ENCODE measurements at regions not wholly inside any gene's neighbourhood (a gene's known extent, or its start where the extent isn't known, plus 50 kb on each side); places are given as distances from the start of the nearest gene placed in this dataset.

DNA sequence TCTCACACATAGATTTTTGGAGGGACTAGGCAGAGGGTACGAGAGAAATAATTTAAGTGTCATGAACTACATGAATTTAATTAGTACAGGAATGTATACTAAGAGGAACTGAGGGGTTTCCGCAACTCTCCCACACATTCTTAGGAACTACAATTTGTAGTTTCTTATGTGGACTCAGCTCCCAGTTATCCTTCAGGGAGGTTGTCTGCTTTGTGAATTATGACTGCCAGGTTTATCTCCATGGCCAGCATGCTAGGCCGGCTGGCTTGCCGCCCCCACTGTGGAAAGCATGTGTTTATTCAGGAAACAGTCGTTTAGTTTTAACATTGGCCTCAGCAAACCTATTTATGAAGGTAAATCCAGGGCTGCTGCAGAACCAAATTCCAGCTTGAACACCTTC lies 415.0 kb downstream of the KCTD16 start:
- Histone ChIP-seq H3K79me2 (ENCODE audit: low read length) (no peaks in the 10 kb centered on the region), H2AFZ (ENCODE audit: low read length) (no peak overlapping the region), H3K9me3 (ENCODE audit: low read length) (no peaks in the 10 kb centered on the region), H4K20me1 (ENCODE audit: insufficient read depth, low read depth, low read length) (no peaks in the 10 kb centered on the region), H3K4me1 (ENCODE audit: low read length) (no peaks in the 10 kb centered on the region), H3K9ac (ENCODE audit: low read length) (no peak overlapping the region), H3K4me2 (ENCODE audit: low read depth, low read length, poor library complexity, severe bottlenecking) (no peak overlapping the region), H3K4me3 (ENCODE audit: low read length) (no peak overlapping the region), H3K36me3 (ENCODE audit: insufficient read depth, low read length) (no peaks in the 10 kb centered on the region), H3K9me2 (replicated peaks; ENCODE audit: insufficient read depth, low read length) (no peaks in the 10 kb centered on the region), H3K27me3 (ENCODE audit: low read length) (no peaks in the 10 kb centered on the region), H3K27ac (ENCODE audit: low read length) (no peak overlapping the region)
- no peak for DNase-seq

DNA sequence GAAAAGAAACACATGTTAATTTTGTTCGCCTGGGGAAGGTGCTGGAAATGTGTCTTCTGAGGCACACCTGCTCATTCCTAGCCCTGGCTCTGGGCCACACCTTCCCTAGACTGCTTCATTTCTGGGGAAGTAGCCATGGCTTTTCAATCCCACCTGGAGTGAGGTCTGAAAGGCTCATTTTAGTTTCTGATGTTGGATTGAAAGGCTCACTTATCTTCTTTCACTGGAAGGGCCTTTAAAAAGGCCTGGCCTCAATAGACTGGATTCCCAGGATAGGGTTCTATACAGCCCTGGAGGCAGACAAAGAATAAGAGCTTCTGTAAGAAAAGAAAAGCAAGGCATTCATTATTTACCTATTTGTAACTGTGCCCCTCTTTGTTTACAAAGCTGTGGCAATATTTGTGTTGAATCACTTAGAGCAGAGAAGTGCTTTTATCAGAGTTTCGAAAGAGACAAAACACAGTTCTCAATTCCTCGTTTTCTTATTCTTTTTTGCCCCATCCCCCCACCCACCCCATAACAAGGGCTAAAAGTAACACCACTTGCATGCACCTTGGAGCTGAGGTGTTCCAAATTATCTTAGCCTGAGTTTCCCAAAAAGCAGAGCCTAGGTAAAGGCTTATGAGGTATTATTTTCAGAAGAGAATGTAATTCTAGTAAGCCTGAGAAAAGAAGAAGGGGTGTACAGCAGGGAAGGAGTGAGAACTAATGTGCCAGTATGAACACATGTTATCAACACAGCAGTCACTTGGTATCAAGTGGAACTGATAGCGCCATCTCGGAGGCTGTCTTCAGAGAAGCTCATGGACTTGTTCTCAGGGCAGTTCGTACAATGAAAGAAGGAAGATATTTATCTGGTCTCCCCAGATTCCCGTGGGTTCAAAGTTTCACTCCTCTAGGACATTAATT lies 413.1 kb downstream of the KCTD16 start:
- Histone ChIP-seq H3K36me3 (ENCODE audit: insufficient read depth, low read length) (no peaks in the 10 kb centered on the region), H2AFZ (ENCODE audit: low read length) (no peak overlapping the region), H3K9me3 (ENCODE audit: low read length) (no peaks in the 10 kb centered on the region), H3K4me3 (ENCODE audit: low read length) (no peak overlapping the region), H3K4me2 (ENCODE audit: low read depth, low read length, poor library complexity, severe bottlenecking) (no peak overlapping the region), H3K79me2 (ENCODE audit: low read length) (no peaks in the 10 kb centered on the region), H3K9me2 (replicated peaks; ENCODE audit: insufficient read depth, low read length) (no peaks in the 10 kb centered on the region), H4K20me1 (ENCODE audit: insufficient read depth, low read depth, low read length) (no peaks in the 10 kb centered on the region), H3K4me1 (ENCODE audit: low read length) (no peaks in the 10 kb centered on the region), H3K27me3 (ENCODE audit: low read length) (no peaks in the 10 kb centered on the region), H3K27ac (ENCODE audit: low read length) (no peak overlapping the region), H3K9ac (ENCODE audit: low read length) (no peak overlapping the region)
- DNase-seq = no peak

- H2AFZ ChIP-seq (ENCODE audit: low read length) = no peak overlapping the region
- no peaks in the 10 kb centered on the region for H3K36me3 ChIP-seq (ENCODE audit: insufficient read depth, low read length)
- no peaks in the 10 kb centered on the region for H4K20me1 ChIP-seq (ENCODE audit: insufficient read depth, low read depth, low read length)
- H3K9ac ChIP-seq (ENCODE audit: low read length) = no peak overlapping the region
- H3K79me2 ChIP-seq (ENCODE audit: low read length) = no peaks in the 10 kb centered on the region
- H3K27me3 ChIP-seq (ENCODE audit: low read length) = no peaks in the 10 kb centered on the region
- no peaks in the 10 kb centered on the region for H3K9me2 ChIP-seq (replicated peaks; ENCODE audit: insufficient read depth, low read length)
- H3K27ac ChIP-seq (ENCODE audit: low read length) = no peak overlapping the region
- no peaks in the 10 kb centered on the region for H3K4me1 ChIP-seq (ENCODE audit: low read length)
- H3K4me3 ChIP-seq (ENCODE audit: low read length) = no peak overlapping the region
- no peak for DNase-seq
- no peak overlapping the region for H3K4me2 ChIP-seq (ENCODE audit: low read depth, low read length, poor library complexity, severe bottlenecking)
- no peaks in the 10 kb centered on the region for H3K9me3 ChIP-seq (ENCODE audit: low read length)
Observed at GRCh38 chr5:144582066-144582465, 411.4 kb downstream of the KCTD16 start.

DNA sequence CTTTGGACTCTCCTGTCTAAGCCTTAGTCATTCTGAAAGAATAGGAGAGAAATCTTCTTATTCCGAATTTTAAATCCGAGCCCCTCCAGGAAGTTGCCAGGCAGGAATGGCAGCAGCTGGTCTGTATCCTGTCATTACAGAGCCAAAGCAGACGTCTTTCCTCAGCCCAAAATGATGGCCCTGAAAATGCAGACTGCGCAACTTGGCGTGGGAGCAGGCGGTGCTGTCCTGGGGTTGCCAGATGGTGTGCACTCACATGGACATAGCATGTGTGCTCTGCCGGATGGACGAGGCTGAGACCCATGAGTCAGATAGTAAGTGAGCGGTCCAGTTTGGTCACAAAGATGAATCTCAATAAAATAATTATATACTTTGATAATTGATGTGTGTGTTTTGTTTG lies 410.4 kb downstream of the KCTD16 start:
- Histone ChIP-seq H3K4me1 (ENCODE audit: low read length) (no peaks in the 10 kb centered on the region), H3K9me2 (replicated peaks; ENCODE audit: insufficient read depth, low read length) (no peaks in the 10 kb centered on the region), H2AFZ (ENCODE audit: low read length) (no peak overlapping the region), H3K9me3 (ENCODE audit: low read length) (no peaks in the 10 kb centered on the region), H3K79me2 (ENCODE audit: low read length) (no peaks in the 10 kb centered on the region), H3K36me3 (ENCODE audit: insufficient read depth, low read length) (no peaks in the 10 kb centered on the region), H3K27me3 (ENCODE audit: low read length) (no peaks in the 10 kb centered on the region), H3K4me3 (ENCODE audit: low read length) (no peak overlapping the region), H4K20me1 (ENCODE audit: insufficient read depth, low read depth, low read length) (no peaks in the 10 kb centered on the region), H3K9ac (ENCODE audit: low read length) (no peak overlapping the region), H3K27ac (ENCODE audit: low read length) (no peak overlapping the region), H3K4me2 (ENCODE audit: low read depth, low read length, poor library complexity, severe bottlenecking) (no peak overlapping the region)
- DNase-seq = no peak

- Histone ChIP-seq H3K9ac (ENCODE audit: low read length) (no peak overlapping the region), H2AFZ (ENCODE audit: low read length) (no peak overlapping the region), H3K4me1 (ENCODE audit: low read length) (no peaks in the 10 kb centered on the region), H3K36me3 (ENCODE audit: insufficient read depth, low read length) (no peaks in the 10 kb centered on the region), H3K9me2 (replicated peaks; ENCODE audit: insufficient read depth, low read length) (no peaks in the 10 kb centered on the region), H3K27me3 (ENCODE audit: low read length) (no peaks in the 10 kb centered on the region), H3K79me2 (ENCODE audit: low read length) (no peaks in the 10 kb centered on the region), H3K4me3 (ENCODE audit: low read length) (no peak overlapping the region), H4K20me1 (ENCODE audit: insufficient read depth, low read depth, low read length) (no peaks in the 10 kb centered on the region), H3K9me3 (ENCODE audit: low read length) (no peaks in the 10 kb centered on the region), H3K27ac (ENCODE audit: low read length) (no peak overlapping the region), H3K4me2 (ENCODE audit: low read depth, low read length, poor library complexity, severe bottlenecking) (no peak overlapping the region)
- DNase-seq = no peak
Observed at GRCh38 chr5:144577676-144578075, 407.0 kb downstream of the KCTD16 start.

DNA sequence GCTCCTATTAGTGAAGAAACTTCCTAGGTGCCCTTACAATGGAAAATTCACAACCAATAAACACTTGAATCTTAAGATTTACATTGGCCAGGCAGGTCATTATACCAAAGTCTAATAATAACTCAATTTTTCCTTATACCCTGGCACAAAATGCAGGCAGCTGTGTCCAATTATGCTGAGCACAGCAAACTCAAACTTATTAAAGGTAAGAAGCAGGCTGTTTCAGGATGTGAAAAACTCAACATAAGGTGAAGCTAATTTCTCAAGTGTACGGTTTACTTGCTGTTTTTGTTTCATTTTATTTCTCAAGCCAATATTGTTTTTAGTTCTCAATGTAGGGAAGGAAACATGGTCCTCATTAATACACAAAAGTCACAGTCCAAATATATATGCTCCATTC lies 405.1 kb downstream of the KCTD16 start:
- Histone ChIP-seq H3K4me3 (ENCODE audit: low read length) (no peak overlapping the region), H3K9me3 (ENCODE audit: low read length) (no peaks in the 10 kb centered on the region), H3K27ac (ENCODE audit: low read length) (no peak overlapping the region), H3K9me2 (replicated peaks; ENCODE audit: insufficient read depth, low read length) (no peaks in the 10 kb centered on the region), H3K4me1 (ENCODE audit: low read length) (no peaks in the 10 kb centered on the region), H2AFZ (ENCODE audit: low read length) (no peak overlapping the region), H4K20me1 (ENCODE audit: insufficient read depth, low read depth, low read length) (no peaks in the 10 kb centered on the region), H3K4me2 (ENCODE audit: low read depth, low read length, poor library complexity, severe bottlenecking) (no peak overlapping the region), H3K27me3 (ENCODE audit: low read length) (no peaks in the 10 kb centered on the region), H3K36me3 (ENCODE audit: insufficient read depth, low read length) (no peaks in the 10 kb centered on the region), H3K79me2 (ENCODE audit: low read length) (no peaks in the 10 kb centered on the region), H3K9ac (ENCODE audit: low read length) (no peak overlapping the region)
- DNase-seq = no peak

GRCh38 chr5:144567421-144567780 lies 396.7 kb downstream of the KCTD16 start:
- no peak for DNase-seq
- Histone ChIP-seq H3K9ac (ENCODE audit: low read length) (no peak overlapping the region), H3K9me2 (replicated peaks; ENCODE audit: insufficient read depth, low read length) (0 out of 2 replicates have a peak, but pooled peaks cover 3% of the 10 kb centered on the region), H3K9me3 (ENCODE audit: low read length) (0 out of 2 replicates have a peak, but pooled peaks cover 4% of the 10 kb centered on the region), H3K27me3 (ENCODE audit: low read length) (no peaks in the 10 kb centered on the region; the same call in 1 of the 2 replicates), H4K20me1 (ENCODE audit: insufficient read depth, low read depth, low read length) (no peaks in the 10 kb centered on the region), H2AFZ (ENCODE audit: low read length) (no peak overlapping the region), H3K36me3 (ENCODE audit: insufficient read depth, low read length) (no peaks in the 10 kb centered on the region), H3K4me2 (ENCODE audit: low read depth, low read length, poor library complexity, severe bottlenecking) (no peak overlapping the region), H3K27ac (ENCODE audit: low read length) (no peak overlapping the region), H3K4me3 (ENCODE audit: low read length) (no peak overlapping the region), H3K79me2 (ENCODE audit: low read length) (no peaks in the 10 kb centered on the region), H3K4me1 (ENCODE audit: low read length) (no peaks in the 10 kb centered on the region)

DNA sequence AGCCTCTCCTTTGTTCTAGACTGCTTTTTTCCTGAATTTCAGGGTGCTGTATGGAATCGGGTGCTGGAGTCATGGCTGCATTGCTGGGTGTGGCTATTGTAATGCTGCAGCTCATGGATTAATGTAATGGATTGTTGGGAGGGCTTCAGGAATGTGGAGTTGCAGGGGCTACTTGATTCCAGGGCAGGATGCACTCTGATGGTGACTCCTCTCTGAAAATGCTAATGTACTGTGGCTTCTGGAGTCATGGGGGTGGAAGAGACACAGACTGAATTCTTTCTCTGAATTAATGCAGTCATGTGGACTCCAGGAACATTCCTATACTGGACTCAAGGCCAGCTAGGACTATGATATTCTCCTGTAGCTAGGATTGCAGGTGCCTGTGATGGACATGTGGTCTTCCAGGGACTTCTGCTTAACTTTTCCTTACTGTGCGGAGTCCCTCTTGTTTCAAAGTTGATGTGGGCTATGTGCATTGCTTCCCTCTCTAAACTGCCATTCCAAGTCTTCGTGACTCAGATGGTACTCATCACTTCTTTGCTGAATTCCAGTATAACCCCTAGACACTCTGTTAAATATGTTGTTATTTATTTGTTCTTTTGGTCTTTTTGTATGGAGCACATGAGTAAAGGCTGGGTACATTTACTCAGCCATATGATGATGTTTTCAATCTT lies 396.2 kb downstream of the KCTD16 start:
- H3K9me3 ChIP-seq (ENCODE audit: low read length) = 0 out of 2 replicates have a peak, but pooled peaks cover 4% of the 10 kb centered on the region
- H3K27ac ChIP-seq (ENCODE audit: low read length) = no peak overlapping the region

More for the DNA sequence above, 396.2 kb downstream of the KCTD16 start:
- Histone ChIP-seq H3K4me2 (ENCODE audit: low read depth, low read length, poor library complexity, severe bottlenecking) (no peak overlapping the region), H3K4me3 (ENCODE audit: low read length) (no peak overlapping the region), H3K9ac (ENCODE audit: low read length) (no peak overlapping the region), H3K79me2 (ENCODE audit: low read length) (no peaks in the 10 kb centered on the region), H3K36me3 (ENCODE audit: insufficient read depth, low read length) (no peaks in the 10 kb centered on the region), H2AFZ (ENCODE audit: low read length) (no peak overlapping the region), H4K20me1 (ENCODE audit: insufficient read depth, low read depth, low read length) (no peaks in the 10 kb centered on the region), H3K4me1 (ENCODE audit: low read length) (no peaks in the 10 kb centered on the region), H3K9me2 (replicated peaks; ENCODE audit: insufficient read depth, low read length) (0 out of 2 replicates have a peak, but pooled peaks cover 3% of the 10 kb centered on the region), H3K27me3 (ENCODE audit: low read length) (no peaks in the 10 kb centered on the region; the same call in 1 of the 2 replicates)
- no peak for DNase-seq
